SK-N-SH (cell line): ENCODE measurements at regions not wholly inside any gene's neighbourhood (a gene's known extent, or its start where the extent isn't known, plus 50 kb on each side); places are given as distances from the start of the nearest gene placed in this dataset.

Experiments used
- CTCF ChIP-seq: fragments of 200-600 bp; sonication (generic); IDR thresholded peaks from 2 replicates; pipeline ENCODE4 v1.6.1; 2017; ENCODE audit warnings: antibody characterized with exemption, mild to moderate bottlenecking, moderate library complexity
- EZH2phosphoT487 ChIP-seq: fragments of 200-600 bp; sonication (generic); IDR thresholded peaks from 2 replicates; pipeline ENCODE4 v1.6.1; 2017; ENCODE audit warnings: low read depth, mixed run types, mild to moderate bottlenecking, antibody characterized with exemption, moderate library complexity, borderline replicate concordance
- GABPA ChIP-seq: IDR thresholded peaks from 2 replicates; pipeline ENCODE4 v1.4.0; 2012; ENCODE audit warnings: low read depth, mild to moderate bottlenecking
- JUND ChIP-seq: IDR thresholded peaks from 2 replicates; pipeline ENCODE4 v1.4.0; 2012
- NRF1 ChIP-seq: IDR thresholded peaks from 2 replicates; pipeline ENCODE4 v1.6.1; 2012; ENCODE audit warnings: low read depth, mild to moderate bottlenecking, low read length
- POLR2AphosphoS5 ChIP-seq: IDR thresholded peaks from 2 replicates; pipeline ENCODE4 v1.6.1; 2012; ENCODE audit warnings: low read depth, low read length
- RAD21 ChIP-seq: IDR thresholded peaks from 2 replicates; pipeline ENCODE4 v1.6.1; 2012; ENCODE audit warnings: mild to moderate bottlenecking, low read length
- RCOR1 ChIP-seq: fragments of 150-350 bp; IDR thresholded peaks from 2 replicates; pipeline ENCODE4 v1.6.1; 2017; ENCODE audit warnings: antibody characterized with exemption, low read length
- ZBTB33 ChIP-seq: IDR thresholded peaks from 2 replicates; pipeline ENCODE4 v1.4.0; 2012; ENCODE audit warnings: low read depth, borderline replicate concordance

GRCh38 chr20:20933142-20933958 is 172.8 kb downstream of the LINC00237 start:
- TF ChIP-seq CTCF (no peak), JUND (no peak), ZBTB33 (no peak), EZH2phosphoT487 (no peak), POLR2AphosphoS5 (no peak), RAD21 (no peak), NRF1 (no peak), RCOR1 (no peak), GABPA (no peak)
